ENCODE measurements at regions not wholly inside any gene's neighbourhood (a gene's known extent, or its start where the extent isn't known, plus 50 kb on each side); places are given as distances from the start of the nearest gene placed in this dataset.

- DNase-seq = no peak
Observed at GRCh38 chr9:86795047-86795442, 152.3 kb downstream of the GAS1 start.

GRCh38 chr9:86794391-86795046 is 152.8 kb downstream of the GAS1 start:
- no peak for DNase-seq

GRCh38 chr9:86792136-86792535 is 155.2 kb downstream of the GAS1 start:
- no peak for DNase-seq

- no peak for DNase-seq
Observed at GRCh38 chr9:86790805-86791204, 156.5 kb downstream of the GAS1 start.

- DNase-seq = no peak
Observed at GRCh38 chr9:86788456-86788855, 158.8 kb downstream of the GAS1 start.

GRCh38 chr9:86783884-86784283 is 163.4 kb downstream of the GAS1 start:
- DNase-seq = no peak

- DNase-seq = no peak
Observed at GRCh38 chr9:86782831-86783230, 164.5 kb downstream of the GAS1 start.

GRCh38 chr9:86778761-86779160 is 168.5 kb downstream of the GAS1 start:
- no peak for DNase-seq

GRCh38 chr9:86775718-86776117 is 171.6 kb downstream of the GAS1 start:
- no peak for DNase-seq

GRCh38 chr9:86774116-86774515 is 173.2 kb downstream of the GAS1 start:
- DNase-seq = no peak

GRCh38 chr9:86773422-86773945 is 173.8 kb downstream of the GAS1 start:
- no peak for DNase-seq

GRCh38 chr9:86772635-86772993 is 174.7 kb downstream of the GAS1 start:
- DNase-seq = no peak

GRCh38 chr9:86771941-86772634 is 175.2 kb downstream of the GAS1 start:
- no peak for DNase-seq

GRCh38 chr9:86771420-86771819 is 175.9 kb downstream of the GAS1 start:
- DNase-seq = no peak

GRCh38 chr9:86768709-86769108 is 178.6 kb downstream of the GAS1 start:
- no peak for DNase-seq

GRCh38 chr9:86768020-86768419 is 179.3 kb downstream of the GAS1 start:
- no peak for DNase-seq

- DNase-seq = no peak
Observed at GRCh38 chr9:86767373-86767772, 179.9 kb downstream of the GAS1 start.

GRCh38 chr9:86766912-86767311 is 180.4 kb downstream of the GAS1 start:
- DNase-seq = no peak

GRCh38 chr9:86766511-86766910 is 180.8 kb downstream of the GAS1 start:
- DNase-seq = no peak

GRCh38 chr9:86765746-86766430 is 181.4 kb downstream of the GAS1 start:
- no peak for DNase-seq

GRCh38 chr9:86764671-86765343 is 182.5 kb downstream of the GAS1 start:
- no peak for DNase-seq

- DNase-seq = no peak
Observed at GRCh38 chr9:86764221-86764624, 183.1 kb downstream of the GAS1 start.

GRCh38 chr9:86763791-86764190 is 183.5 kb downstream of the GAS1 start:
- no peak for DNase-seq

GRCh38 chr9:86757382-86757720 is 190.0 kb downstream of the GAS1 start:
- DNase-seq = no peak
